Globus pallidus (tissue), 1 donor: ENCODE measurements at regions not wholly inside any gene's neighbourhood (a gene's known extent, or its start where the extent isn't known, plus 50 kb on each side); places are given as distances from the start of the nearest gene placed in this dataset.
"Not testable (repeated sequence)": the region's sequence is repeated elsewhere in the genome, so short reads cannot be mapped to it uniquely, and the experiment has no call there.

Experiments used
- DNase-seq: peaks from one replicate; pipeline ENCODE4 v3.0.0-alpha.2; 2015; ENCODE audit warnings: low spot score

DNA sequence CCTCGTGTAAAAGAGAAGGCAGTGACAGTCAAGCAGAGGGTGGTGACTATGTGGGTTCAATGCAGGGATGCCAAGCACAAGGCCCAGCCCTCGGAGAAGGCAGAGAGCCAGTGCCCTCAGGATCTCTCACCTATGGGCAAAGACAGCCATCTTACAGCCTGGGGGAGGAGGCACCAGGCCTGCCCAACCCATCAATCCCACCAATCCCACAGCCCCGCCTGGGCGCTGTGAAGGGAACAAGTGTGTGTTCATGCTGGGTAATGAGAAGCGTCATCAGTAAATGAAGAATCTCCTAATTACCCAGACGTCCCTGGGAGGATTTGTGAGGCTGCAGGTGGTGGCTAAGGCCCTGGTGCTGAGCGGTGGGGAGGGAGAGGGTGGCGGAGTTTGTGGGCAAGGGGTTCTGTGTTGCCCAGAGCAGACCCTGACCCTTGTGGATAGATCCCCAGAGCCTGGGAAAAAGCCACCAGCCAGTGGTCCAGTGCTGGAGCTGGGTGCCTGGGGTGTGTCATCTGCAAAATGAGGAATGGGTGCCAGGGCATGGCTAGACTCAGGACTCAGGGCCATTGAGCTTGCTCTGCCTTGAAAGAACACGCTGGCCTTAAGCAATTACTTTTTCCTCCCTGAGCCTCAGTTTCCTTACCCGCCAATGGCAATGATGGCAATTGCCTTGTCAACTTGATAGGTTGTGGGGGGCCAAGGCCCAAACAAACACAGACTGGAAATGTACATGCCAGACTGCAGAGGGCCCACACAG is 128.1 kb upstream of the UNC5B start:
- no peak for DNase-seq

DNA sequence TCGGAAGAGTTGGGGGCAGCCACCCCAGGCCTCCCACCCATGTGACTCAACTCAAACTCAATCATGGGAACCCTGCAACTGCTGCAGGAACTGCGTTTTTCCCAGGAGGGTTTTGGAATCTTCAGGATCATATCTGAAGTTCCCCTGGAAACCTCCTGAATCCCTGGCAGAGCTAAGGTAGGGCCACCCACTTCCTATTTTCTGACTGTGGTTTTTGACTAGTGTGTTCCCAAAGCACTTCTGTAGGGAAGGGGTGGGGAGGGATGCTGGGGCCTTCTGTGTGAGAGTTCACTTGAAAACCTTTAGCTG is 127.6 kb upstream of the UNC5B start:
- DNase-seq, result no peak

- DNase-seq, result no peak
These were observed 126.5 kb upstream of the UNC5B start for GRCh38 chr10:71085689-71086438.

- DNase-seq, result no peak
These were observed 125.8 kb upstream of the UNC5B start for GRCh38 chr10:71086439-71087080.

GRCh38 chr10:71087622-71088021 is 124.7 kb upstream of the UNC5B start:
- DNase-seq, result no peak

GRCh38 chr10:71088054-71088453 is 124.3 kb upstream of the UNC5B start:
- DNase-seq, result no peak

- not testable (repeated sequence) for DNase-seq
These were observed 123.8 kb upstream of the UNC5B start for GRCh38 chr10:71088578-71088977.

DNA sequence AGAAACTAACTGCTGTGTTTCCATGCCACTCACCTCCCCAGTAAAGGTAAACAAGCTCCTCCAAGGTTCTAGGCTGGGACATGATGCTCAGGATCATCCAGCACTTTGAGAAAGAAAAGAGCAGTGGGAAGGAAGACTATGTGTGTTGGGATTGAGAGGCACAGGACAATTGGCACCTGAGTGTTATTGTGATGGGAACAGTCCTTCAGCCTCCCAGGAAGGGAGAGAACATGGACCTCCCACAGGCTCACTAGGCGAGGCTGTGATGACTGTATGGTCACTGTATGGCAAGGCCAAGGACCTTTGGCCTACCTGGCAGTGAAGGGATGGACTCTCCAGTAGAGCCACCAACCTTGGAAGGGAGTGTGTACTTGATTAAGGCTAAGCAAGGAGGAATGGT is 123.2 kb upstream of the UNC5B start:
- no peak for DNase-seq

DNA sequence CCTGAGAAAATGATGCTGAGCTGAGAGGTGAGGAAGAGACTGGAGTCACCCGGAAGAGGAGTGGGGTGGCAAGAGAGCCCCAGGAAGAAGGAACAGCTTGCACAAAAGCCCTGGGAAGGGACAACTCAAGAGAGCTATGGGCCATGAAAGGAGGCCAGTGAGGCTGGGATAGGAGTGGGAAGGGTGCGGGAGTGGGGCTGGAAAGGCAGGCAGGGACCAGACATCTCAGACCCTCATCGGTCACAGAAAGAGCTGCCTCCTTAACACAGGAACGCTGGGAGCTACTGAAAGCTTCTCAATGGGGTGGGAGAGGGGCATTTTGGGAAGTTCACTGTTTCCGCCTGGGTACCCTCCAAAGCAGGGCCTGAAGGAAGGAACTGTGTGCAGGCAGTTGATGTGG is 122.0 kb upstream of the UNC5B start:
- DNase-seq, result no peak

GRCh38 chr10:71090801-71091200 is 121.6 kb upstream of the UNC5B start:
- DNase-seq, result no peak

GRCh38 chr10:71092812-71093401 is 119.5 kb upstream of the UNC5B start:
- DNase-seq, result no peak

- DNase-seq, result no peak
These were observed 118.8 kb upstream of the UNC5B start for GRCh38 chr10:71093531-71093930.

DNA sequence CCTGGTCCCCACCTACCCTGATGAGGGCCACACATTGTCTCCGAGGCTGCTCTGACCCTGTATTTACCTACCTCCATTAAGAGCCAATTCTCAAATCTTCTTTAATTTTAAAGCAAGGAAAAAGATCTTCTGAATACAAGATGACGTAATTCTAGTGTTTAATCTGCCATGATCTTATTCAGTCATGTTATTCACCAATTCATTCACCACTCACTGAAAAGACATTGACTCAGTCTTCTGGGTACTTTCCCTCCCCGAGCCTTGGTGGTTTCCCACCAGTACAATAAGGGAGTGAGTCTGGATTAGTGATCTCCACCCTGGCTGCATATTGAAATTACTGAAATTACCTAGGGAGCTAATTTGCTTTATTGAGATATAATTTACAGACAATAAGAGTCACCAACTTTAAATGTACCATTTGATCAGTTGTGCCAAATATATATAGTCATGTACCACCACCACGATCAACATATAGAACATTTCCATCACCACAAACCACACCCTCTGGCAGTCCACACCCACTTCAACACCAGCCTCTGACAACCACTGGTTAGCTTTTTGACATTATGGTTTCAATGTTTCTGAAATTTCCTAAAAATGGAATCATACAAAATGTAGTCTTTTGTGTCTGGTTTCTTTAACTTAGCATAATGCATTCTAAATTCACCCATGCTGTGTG is 117.5 kb upstream of the UNC5B start:
- DNase-seq, result no peak

DNA sequence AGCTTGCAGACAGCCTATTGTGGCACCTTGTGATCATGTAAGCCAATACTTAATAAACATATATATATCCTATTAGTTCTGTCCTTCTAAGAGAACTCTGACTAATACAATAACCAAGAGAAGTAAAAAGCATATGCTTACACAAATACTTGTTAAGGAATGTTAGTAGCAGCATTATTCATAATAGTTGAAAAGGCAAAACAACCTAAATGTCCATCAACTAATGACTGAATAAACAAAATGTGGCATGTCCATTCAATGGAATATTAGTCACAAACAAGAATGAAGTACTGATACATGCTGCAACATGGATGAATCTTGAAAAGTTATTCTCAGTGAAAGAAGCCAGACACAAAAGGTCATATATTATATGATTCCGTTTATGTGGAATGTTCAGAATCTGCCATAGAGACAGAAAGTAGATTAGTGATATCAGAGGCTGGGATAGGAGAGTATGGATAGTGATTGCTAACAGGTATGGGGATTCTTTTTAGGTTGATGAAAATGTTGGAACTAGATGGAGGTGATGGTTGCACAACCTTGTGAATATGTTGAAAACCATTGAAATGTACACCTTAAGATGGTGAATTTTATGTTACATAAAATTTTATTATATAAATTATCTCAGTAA is 112.5 kb upstream of the UNC5B start:
- no peak for DNase-seq

- no peak for DNase-seq
These were observed 108.4 kb upstream of the UNC5B start for GRCh38 chr10:71103961-71104360.

- peak; percentile 27 for DNase-seq
These were observed 106.2 kb upstream of the UNC5B start for GRCh38 chr10:71106151-71106550.

DNA sequence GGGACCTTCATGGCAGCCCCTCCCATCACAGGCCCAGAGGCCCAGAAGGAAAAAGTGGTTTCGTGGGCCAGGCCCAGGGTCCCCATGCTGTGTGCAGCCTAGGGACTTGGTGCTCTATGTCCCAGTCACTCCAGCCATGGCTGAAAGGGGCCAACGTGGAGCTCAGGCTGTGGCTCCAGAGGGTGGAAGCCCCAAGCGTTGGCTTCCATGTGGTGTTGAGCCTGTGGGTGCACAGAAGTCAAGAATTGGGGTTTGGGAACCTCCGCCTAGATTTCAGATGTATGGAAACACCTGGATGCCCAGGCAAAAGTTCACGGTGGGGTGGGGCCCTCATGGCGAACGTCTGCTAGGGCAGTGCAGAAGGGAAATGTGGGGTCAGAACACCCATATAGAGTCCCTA is 105.3 kb upstream of the UNC5B start:
- DNase-seq, result not testable (repeated sequence)

DNA sequence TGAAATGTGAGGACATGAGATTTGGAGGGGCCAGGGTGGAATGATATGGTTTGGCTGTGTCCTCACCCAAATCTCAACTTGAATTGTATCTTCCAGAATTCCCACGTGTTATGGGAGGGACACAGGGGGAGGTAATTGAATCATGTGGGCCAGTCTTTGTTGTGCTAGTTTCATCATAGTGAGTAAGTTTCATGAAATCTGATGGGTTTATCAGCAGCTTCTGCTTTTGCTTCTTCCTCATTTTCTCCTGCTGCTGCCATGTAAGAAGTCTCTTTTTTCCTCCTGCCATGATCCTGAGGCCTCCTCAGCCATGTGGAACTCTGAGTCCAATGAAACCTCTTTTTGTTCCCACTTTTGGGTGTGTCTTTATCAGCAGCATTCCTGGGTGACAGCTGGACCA is 104.3 kb upstream of the UNC5B start:
- not testable (repeated sequence) for DNase-seq

- no peak for DNase-seq
These were observed 100.1 kb upstream of the UNC5B start for GRCh38 chr10:71112138-71112785.

- DNase-seq, result no peak
These were observed 95.9 kb upstream of the UNC5B start for GRCh38 chr10:71116426-71116825.

DNA sequence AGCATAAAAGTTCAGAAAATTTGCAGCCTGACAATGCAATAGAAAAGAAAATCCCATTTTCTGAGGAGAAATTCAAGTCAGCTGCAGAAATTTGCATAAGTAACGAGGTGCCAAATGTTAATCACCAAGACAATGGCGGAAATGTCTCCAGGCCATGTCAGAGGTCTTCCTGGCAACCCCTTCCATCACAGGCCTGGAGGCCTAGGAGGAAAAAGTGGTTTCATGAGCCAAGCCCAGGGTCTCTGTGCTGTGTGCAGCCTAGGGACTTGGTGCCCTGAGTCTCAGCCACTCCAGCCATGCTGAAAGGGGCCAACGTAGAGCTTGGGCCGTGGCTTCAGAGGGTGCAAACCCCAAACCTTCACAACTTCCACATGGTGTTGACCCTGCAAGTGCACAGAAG is 94.8 kb upstream of the UNC5B start:
- not testable (repeated sequence) for DNase-seq
